SK-N-SH (cell line): ENCODE measurements at regions not wholly inside any gene's neighbourhood (a gene's known extent, or its start where the extent isn't known, plus 50 kb on each side); places are given as distances from the start of the nearest gene placed in this dataset.

Experiments used
- CTCF ChIA-PET: fragments of 300-600, 350-600 bp; formaldehyde crosslinking; extraction: SDS; loops from one replicate; lab custom pipeline; 2021; lab: Yijun Ruan, JAX
- POLR2A ChIA-PET: fragments of 350-600 bp; sonication (Branson Sonifier 250); formaldehyde crosslinking; extraction: SDS; loops from one replicate; lab custom pipeline; 2020; ENCODE audit warnings: antibody characterized with exemption, inconsistent platforms; lab: Yijun Ruan, JAX
- DNase-seq: peaks from one replicate; pipeline ENCODE4 v3.0.0; 2012
- H2AFZ ChIP-seq: fragments of 200-600 bp; sonication (generic); 2 replicates; pipeline ENCODE4 v1.8.1; 2016; ENCODE audit warnings: antibody characterized with exemption, mild to moderate bottlenecking, low read depth
- H3F3A ChIP-seq: fragments of 200-600 bp; sonication (generic); replicated peaks from 2 replicates; pipeline ENCODE3; 2016; ENCODE audit warnings: antibody characterized with exemption, mild to moderate bottlenecking; ENCODE audit not compliant: insufficient read depth
- H3K27ac ChIP-seq, 2 experiments: fragments of 200-500 bp in 1 of 2; fragments of 200-600 bp in 1 of 2; sonication (Bioruptor generic) in 1 of 2; sonication (generic), shearing (Covaris generic) in 1 of 2; 2 replicates each; pipeline versions ENCODE4 v1.5.1 to v1.6.1; 2014 to 2016; ENCODE audit warnings: low read depth in 2 of 2, inconsistent platforms in 1 of 2, low read length in 1 of 2, mild to moderate bottlenecking in 1 of 2, mixed read lengths in 1 of 2
- H3K27me3 ChIP-seq: fragments of 200-600 bp; sonication (generic), shearing (Covaris generic); 2 replicates; pipeline ENCODE4 v1.6.1; 2016; ENCODE audit warnings: mixed run types; ENCODE audit not compliant: insufficient read depth
- H3K36me3 ChIP-seq, 2 experiments: fragments of 200-500 bp in 1 of 2; fragments of 200-600 bp in 1 of 2; sonication (Bioruptor generic) in 1 of 2; sonication (generic) in 1 of 2; replicated peaks in 1 of 2; 2 replicates each; pipeline versions ENCODE3 to v1.5.1; 2014 to 2016; ENCODE audit warnings: low read length in 1 of 2, mild to moderate bottlenecking in 1 of 2; ENCODE audit not compliant: insufficient read depth in 2 of 2, control insufficient read depth in 1 of 2
- H3K4me1 ChIP-seq, 2 experiments: fragments of 200-500 bp in 1 of 2; fragments of 200-600 bp in 1 of 2; sonication (Bioruptor generic) in 1 of 2; sonication (generic), shearing (Covaris generic) in 1 of 2; 2 replicates each; pipeline versions ENCODE4 v1.5.1 to v1.6.1; 2014 to 2016; ENCODE audit warnings: low read depth in 1 of 2, low read length in 1 of 2, mixed run types in 1 of 2; ENCODE audit not compliant: insufficient read depth in 2 of 2, control insufficient read depth in 1 of 2
- H3K4me2 ChIP-seq: fragments of 200-600 bp; sonication (generic), shearing (Covaris generic); 2 replicates; pipeline ENCODE4 v1.6.1; 2017; ENCODE audit warnings: mixed run types
- H3K4me3 ChIP-seq, 2 experiments: fragments of 200-500 bp in 1 of 2; fragments of 200-600 bp in 1 of 2; sonication (Bioruptor generic) in 1 of 2; sonication (generic), shearing (Covaris generic) in 1 of 2; 2 replicates each; pipeline versions ENCODE4 v1.5.1 to v1.8.1; 2014 to 2016; ENCODE audit warnings: low read depth in 2 of 2, inconsistent platforms in 1 of 2, low read length in 1 of 2, mild to moderate bottlenecking in 1 of 2, mixed read lengths in 1 of 2, moderate library complexity in 1 of 2
- H3K79me2 ChIP-seq: fragments of 200-600 bp; sonication (generic); 2 replicates; pipeline ENCODE4 v1.8.1; 2017; ENCODE audit warnings: mild to moderate bottlenecking; ENCODE audit not compliant: insufficient read depth
- H3K9ac ChIP-seq: fragments of 200-600 bp; sonication (generic); 2 replicates; pipeline ENCODE4 v1.6.1; 2017; ENCODE audit warnings: mixed run types
- H3K9me2 ChIP-seq: fragments of 200-600 bp; sonication (generic); 2 replicates; pipeline ENCODE4 v1.6.1; 2017; ENCODE audit warnings: mixed run types
- H3K9me3 ChIP-seq: fragments of 200-600 bp; sonication (generic); 2 replicates; pipeline ENCODE4 v1.6.1; 2017; ENCODE audit warnings: mixed run types, mild to moderate bottlenecking, moderate library complexity
- H4K20me1 ChIP-seq: fragments of 200-600 bp; sonication (generic); 2 replicates; pipeline ENCODE4 v1.6.1; 2017; ENCODE audit warnings: mild to moderate bottlenecking, mixed run types; ENCODE audit not compliant: insufficient read depth
- CHD2 ChIP-seq: fragments of 150-350 bp; IDR thresholded peaks from 2 replicates; pipeline ENCODE4 v1.6.1; 2018; ENCODE audit warnings: low read length; ENCODE audit not compliant: partially characterized antibody
- EZH2phosphoT487 ChIP-seq: fragments of 200-600 bp; sonication (generic); IDR thresholded peaks from 2 replicates; pipeline ENCODE4 v1.6.1; 2017; ENCODE audit warnings: low read depth, mixed run types, mild to moderate bottlenecking, antibody characterized with exemption, moderate library complexity, borderline replicate concordance
- FOXJ3 ChIP-seq: sonication (generic); formaldehyde crosslinking; IDR thresholded peaks from 2 replicates; pipeline ENCODE4 v1.5.1; 2020; ENCODE audit warnings: mild to moderate bottlenecking, missing genetic modification reagents
- JUND ChIP-seq: IDR thresholded peaks from 2 replicates; pipeline ENCODE4 v1.4.0; 2012
- MEF2A ChIP-seq: IDR thresholded peaks from 2 replicates; pipeline ENCODE4 v1.4.0; 2012; ENCODE audit warnings: low read depth, borderline replicate concordance
- MXI1 ChIP-seq: IDR thresholded peaks from 2 replicates; pipeline ENCODE4 v1.6.1; 2012; ENCODE audit warnings: mild to moderate bottlenecking, low read depth, low read length, improper control_type of control experiment
- NFIC ChIP-seq: IDR thresholded peaks from 2 replicates; pipeline ENCODE4 v1.4.0; 2012; ENCODE audit warnings: borderline replicate concordance
- RXRA ChIP-seq: IDR thresholded peaks from 2 replicates; pipeline ENCODE4 v1.4.0; 2012; ENCODE audit warnings: low read depth, mild to moderate bottlenecking, borderline replicate concordance
- TAF1 ChIP-seq: IDR thresholded peaks from 2 replicates; pipeline ENCODE4 v1.6.1; 2012; ENCODE audit warnings: low read depth, mild to moderate bottlenecking, low read length, moderate library complexity, borderline replicate concordance
- TEAD4 ChIP-seq: IDR thresholded peaks from 2 replicates; pipeline ENCODE4 v1.4.0; 2012; ENCODE audit warnings: mild to moderate bottlenecking, borderline replicate concordance; ENCODE audit not compliant: insufficient read depth
- WGBS: methylation state at CpG from one replicate; pipeline ENCODE4 v1.1.6; 2017; ENCODE audit warnings: low lambda C conversion rate; 5-methylcytosine and 5-hydroxymethylcytosine counted together
- TF ChIP-seq, protein P1 (sequence below): fragments of 200-600 bp; sonication (generic); IDR thresholded peaks from 2 replicates; pipeline ENCODE4 v1.6.1; 2017; ENCODE audit warnings: antibody characterized with exemption, mild to moderate bottlenecking, moderate library complexity
- TF ChIP-seq, protein P2 (sequence below): fragments of 150-350 bp; IDR thresholded peaks from 2 replicates; pipeline ENCODE4 v1.6.1; 2016; ENCODE audit warnings: mild to moderate bottlenecking, low read depth, low read length
- TF ChIP-seq, protein P3 (sequence below): fragments of 150-350 bp; IDR thresholded peaks from 2 replicates; pipeline ENCODE4 v1.6.1; 2017; ENCODE audit warnings: antibody characterized with exemption, low read length, low read depth, borderline replicate concordance
- TF ChIP-seq, protein P4 (sequence below): IDR thresholded peaks from 2 replicates; pipeline ENCODE4 v1.6.1; 2012; ENCODE audit warnings: mild to moderate bottlenecking, low read depth, low read length, moderate library complexity
- TF ChIP-seq, protein P5 (sequence below): IDR thresholded peaks from 2 replicates; pipeline ENCODE4 v1.4.0; 2012; ENCODE audit warnings: low read depth, borderline replicate concordance

DNA sequence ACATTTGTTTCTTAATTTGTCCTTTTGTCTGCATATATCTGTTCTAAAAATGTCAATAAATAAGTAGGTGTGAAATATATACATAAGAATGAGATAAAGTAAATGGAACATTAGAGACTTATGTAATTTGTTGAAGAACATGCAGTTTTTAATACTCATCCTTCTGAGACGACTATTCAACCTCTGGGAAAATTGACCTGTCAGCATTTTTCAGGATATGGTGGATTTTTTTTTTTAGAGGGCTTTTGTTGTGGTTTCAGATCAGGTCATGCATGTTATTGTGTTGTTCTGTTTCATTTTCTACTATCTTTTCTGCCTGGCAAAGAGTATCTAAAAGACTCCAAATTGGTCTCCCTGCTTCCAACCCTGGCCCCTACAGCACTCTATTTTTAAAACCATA, 97.3 kb downstream of the PCDH7 start:
- no peaks in the 10 kb centered on the region for H3K9me2 ChIP-seq
- no peak overlapping the region for H2AFZ ChIP-seq
- no peaks in the 10 kb centered on the region for H3K79me2 ChIP-seq
- H3K36me3 ChIP-seq, result no peaks in the 10 kb centered on the region
- peaks cover 9% of the 10 kb centered on the region in 2 experiments; a peak in 3 of 4 replicates for H3K4me1 ChIP-seq
- H4K20me1 ChIP-seq, result no peaks in the 10 kb centered on the region
- no peak overlapping the region for H3K9ac ChIP-seq
- H3K27me3 ChIP-seq, result no peaks in the 10 kb centered on the region
- no peaks in the 10 kb centered on the region for H3K9me3 ChIP-seq
- CTCF ChIA-PET, result no interaction called here
- H3K27ac ChIP-seq, result no peak overlapping the region
- no peak overlapping the region for H3K4me2 ChIP-seq
- TF ChIP-seq, protein P1, sequence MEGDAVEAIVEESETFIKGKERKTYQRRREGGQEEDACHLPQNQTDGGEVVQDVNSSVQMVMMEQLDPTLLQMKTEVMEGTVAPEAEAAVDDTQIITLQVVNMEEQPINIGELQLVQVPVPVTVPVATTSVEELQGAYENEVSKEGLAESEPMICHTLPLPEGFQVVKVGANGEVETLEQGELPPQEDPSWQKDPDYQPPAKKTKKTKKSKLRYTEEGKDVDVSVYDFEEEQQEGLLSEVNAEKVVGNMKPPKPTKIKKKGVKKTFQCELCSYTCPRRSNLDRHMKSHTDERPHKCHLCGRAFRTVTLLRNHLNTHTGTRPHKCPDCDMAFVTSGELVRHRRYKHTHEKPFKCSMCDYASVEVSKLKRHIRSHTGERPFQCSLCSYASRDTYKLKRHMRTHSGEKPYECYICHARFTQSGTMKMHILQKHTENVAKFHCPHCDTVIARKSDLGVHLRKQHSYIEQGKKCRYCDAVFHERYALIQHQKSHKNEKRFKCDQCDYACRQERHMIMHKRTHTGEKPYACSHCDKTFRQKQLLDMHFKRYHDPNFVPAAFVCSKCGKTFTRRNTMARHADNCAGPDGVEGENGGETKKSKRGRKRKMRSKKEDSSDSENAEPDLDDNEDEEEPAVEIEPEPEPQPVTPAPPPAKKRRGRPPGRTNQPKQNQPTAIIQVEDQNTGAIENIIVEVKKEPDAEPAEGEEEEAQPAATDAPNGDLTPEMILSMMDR, result no peak
- TF ChIP-seq NFIC (no peak), FOXJ3 (CRISPR knock-in tag) (no peak), TAF1 (no peak), CHD2 (no peak), EZH2phosphoT487 (no peak), TEAD4 (no peak), JUND (no peak), MXI1 (no peak), MEF2A (no peak), RXRA (no peak)
- TF ChIP-seq, protein P2, sequence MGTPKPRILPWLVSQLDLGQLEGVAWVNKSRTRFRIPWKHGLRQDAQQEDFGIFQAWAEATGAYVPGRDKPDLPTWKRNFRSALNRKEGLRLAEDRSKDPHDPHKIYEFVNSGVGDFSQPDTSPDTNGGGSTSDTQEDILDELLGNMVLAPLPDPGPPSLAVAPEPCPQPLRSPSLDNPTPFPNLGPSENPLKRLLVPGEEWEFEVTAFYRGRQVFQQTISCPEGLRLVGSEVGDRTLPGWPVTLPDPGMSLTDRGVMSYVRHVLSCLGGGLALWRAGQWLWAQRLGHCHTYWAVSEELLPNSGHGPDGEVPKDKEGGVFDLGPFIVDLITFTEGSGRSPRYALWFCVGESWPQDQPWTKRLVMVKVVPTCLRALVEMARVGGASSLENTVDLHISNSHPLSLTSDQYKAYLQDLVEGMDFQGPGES, result no peak
- TF ChIP-seq, protein P3, sequence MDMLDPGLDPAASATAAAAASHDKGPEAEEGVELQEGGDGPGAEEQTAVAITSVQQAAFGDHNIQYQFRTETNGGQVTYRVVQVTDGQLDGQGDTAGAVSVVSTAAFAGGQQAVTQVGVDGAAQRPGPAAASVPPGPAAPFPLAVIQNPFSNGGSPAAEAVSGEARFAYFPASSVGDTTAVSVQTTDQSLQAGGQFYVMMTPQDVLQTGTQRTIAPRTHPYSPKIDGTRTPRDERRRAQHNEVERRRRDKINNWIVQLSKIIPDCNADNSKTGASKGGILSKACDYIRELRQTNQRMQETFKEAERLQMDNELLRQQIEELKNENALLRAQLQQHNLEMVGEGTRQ, result no peak
- TF ChIP-seq, protein P4, sequence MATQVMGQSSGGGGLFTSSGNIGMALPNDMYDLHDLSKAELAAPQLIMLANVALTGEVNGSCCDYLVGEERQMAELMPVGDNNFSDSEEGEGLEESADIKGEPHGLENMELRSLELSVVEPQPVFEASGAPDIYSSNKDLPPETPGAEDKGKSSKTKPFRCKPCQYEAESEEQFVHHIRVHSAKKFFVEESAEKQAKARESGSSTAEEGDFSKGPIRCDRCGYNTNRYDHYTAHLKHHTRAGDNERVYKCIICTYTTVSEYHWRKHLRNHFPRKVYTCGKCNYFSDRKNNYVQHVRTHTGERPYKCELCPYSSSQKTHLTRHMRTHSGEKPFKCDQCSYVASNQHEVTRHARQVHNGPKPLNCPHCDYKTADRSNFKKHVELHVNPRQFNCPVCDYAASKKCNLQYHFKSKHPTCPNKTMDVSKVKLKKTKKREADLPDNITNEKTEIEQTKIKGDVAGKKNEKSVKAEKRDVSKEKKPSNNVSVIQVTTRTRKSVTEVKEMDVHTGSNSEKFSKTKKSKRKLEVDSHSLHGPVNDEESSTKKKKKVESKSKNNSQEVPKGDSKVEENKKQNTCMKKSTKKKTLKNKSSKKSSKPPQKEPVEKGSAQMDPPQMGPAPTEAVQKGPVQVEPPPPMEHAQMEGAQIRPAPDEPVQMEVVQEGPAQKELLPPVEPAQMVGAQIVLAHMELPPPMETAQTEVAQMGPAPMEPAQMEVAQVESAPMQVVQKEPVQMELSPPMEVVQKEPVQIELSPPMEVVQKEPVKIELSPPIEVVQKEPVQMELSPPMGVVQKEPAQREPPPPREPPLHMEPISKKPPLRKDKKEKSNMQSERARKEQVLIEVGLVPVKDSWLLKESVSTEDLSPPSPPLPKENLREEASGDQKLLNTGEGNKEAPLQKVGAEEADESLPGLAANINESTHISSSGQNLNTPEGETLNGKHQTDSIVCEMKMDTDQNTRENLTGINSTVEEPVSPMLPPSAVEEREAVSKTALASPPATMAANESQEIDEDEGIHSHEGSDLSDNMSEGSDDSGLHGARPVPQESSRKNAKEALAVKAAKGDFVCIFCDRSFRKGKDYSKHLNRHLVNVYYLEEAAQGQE, result no peak
- TF ChIP-seq, protein P5, sequence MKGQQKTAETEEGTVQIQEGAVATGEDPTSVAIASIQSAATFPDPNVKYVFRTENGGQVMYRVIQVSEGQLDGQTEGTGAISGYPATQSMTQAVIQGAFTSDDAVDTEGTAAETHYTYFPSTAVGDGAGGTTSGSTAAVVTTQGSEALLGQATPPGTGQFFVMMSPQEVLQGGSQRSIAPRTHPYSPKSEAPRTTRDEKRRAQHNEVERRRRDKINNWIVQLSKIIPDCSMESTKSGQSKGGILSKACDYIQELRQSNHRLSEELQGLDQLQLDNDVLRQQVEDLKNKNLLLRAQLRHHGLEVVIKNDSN, result no peak
- TF ChIP-seq, all 33 proteins: peak for 0
- Histone ChIP-seq H3F3A (no peaks in the 10 kb centered on the region), H3K4me3 (no peak overlapping the region)
- DNase-seq, result no peak
- POLR2A ChIA-PET, result no interaction called here
- 37% methylated on average over 1 of the region's 1 CpG for WGBS
